Activated T-cell treated with anti-CD3 and anti-CD28 coated beads, Interleukin-2, amount 50 U/mL, for 24 hours (primary cell): ENCODE measurements at regions not wholly inside any gene's neighbourhood (a gene's known extent, or its start where the extent isn't known, plus 50 kb on each side); places are given as distances from the start of the nearest gene placed in this dataset.
"Not testable (repeated sequence)": the region's sequence is repeated elsewhere in the genome, so short reads cannot be mapped to it uniquely, and the experiment has no call there.

Experiments
- DNase-seq: peaks from one replicate; pipeline ENCODE4 v3.0.0-alpha.2; 2020
- H3K27ac Mint-ChIP-seq: 2 replicates; pipeline ENCODE4 v1.8.0; 2020; ENCODE audit warnings: mild to moderate bottlenecking, mixed read lengths
- H3K27me3 Mint-ChIP-seq: 2 replicates; pipeline ENCODE4 v1.8.0; 2020; ENCODE audit warnings: mixed read lengths
- H3K36me3 Mint-ChIP-seq: 2 replicates; pipeline ENCODE4 v1.8.0; 2020; ENCODE audit warnings: low read depth, mixed read lengths
- H3K4me1 Mint-ChIP-seq: 2 replicates; pipeline ENCODE4 v1.8.0; 2020; ENCODE audit warnings: low read depth, mixed read lengths
- H3K4me3 Mint-ChIP-seq: 2 replicates; pipeline ENCODE4 v1.8.0; 2020; ENCODE audit warnings: mild to moderate bottlenecking, moderate library complexity, mixed read lengths
- H3K9me3 Mint-ChIP-seq: 2 replicates; pipeline ENCODE4 v1.8.0; 2020; ENCODE audit warnings: mixed read lengths

DNA sequence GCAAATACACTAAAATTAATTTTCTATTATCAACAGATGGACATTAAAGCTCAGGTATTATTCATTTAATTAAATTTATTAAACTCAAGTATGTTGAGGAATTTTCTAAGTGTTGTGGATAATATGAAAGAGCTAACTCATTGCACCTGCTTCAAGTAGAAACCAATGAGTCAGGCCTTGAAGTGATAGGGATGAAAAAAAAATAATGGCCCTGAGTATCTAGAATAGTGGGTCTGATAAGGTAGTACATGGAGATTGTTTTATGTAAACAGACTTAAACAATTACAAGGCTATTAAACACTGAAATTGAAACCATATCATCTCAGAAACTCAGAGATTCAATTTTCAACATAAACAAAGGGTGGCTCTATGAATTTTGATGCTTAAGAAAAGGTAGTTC, 857.1 kb upstream of the GBE1 start:
- no peak overlapping the region for H3K27ac Mint-ChIP-seq
- H3K4me3 Mint-ChIP-seq = no peak overlapping the region
- DNase-seq = no peak
- H3K9me3 Mint-ChIP-seq = peaks cover 32% of the 10 kb centered on the region
- no peaks in the 10 kb centered on the region for H3K4me1 Mint-ChIP-seq
- H3K36me3 Mint-ChIP-seq = no peaks in the 10 kb centered on the region
- no peaks in the 10 kb centered on the region for H3K27me3 Mint-ChIP-seq

DNA sequence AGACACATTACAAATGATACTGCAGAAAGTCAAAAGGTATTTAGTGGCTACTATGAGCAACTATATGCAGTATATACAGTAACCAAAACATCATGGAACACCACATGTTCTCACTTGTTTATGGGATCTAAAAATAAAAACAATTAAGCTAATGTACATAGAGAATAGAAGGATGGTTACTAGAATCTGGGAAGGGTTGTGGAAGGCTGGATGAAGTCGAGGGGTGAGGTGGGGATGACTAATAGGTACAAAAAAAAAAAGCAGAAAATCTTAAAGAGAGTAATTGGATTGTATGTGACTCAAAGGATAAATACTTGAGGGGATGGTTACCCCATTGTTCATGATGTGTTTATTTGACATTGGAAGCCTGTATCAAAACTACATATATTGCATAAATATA, 848.8 kb upstream of the GBE1 start:
- Mint-ChIP-seq H3K27me3 (no peaks in the 10 kb centered on the region), H3K4me1 (no peaks in the 10 kb centered on the region), H3K36me3 (no peaks in the 10 kb centered on the region), H3K4me3 (no peak overlapping the region), H3K9me3 (peaks cover 19% of the 10 kb centered on the region), H3K27ac (no peak overlapping the region)
- DNase-seq = no peak

GRCh38 chr3:82607391-82607790, 845.9 kb upstream of the GBE1 start:
- Mint-ChIP-seq H3K4me1 (no peaks in the 10 kb centered on the region), H3K4me3 (no peak overlapping the region), H3K36me3 (no peaks in the 10 kb centered on the region), H3K27ac (no peak overlapping the region), H3K9me3 (peaks cover 18% of the 10 kb centered on the region), H3K27me3 (no peaks in the 10 kb centered on the region)
- DNase-seq = no peak

DNA sequence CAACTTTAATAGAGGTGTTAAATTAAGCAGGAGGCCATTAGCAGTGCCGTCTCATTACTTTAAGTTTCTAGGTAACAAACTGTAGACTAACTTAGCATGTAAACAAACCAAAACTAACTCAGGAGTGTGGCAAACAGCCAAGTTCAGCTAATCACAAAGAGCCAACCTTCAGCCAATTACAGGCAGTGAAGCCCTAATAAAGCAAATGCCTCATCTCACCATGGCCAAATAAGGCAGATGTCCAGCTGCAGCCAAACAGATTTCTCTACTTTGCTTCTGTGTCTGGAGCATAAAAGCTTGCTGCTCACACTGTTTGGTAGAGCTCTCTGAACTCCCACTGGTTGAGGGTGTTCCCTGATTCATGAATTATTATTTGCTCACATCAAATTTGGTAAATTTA, 835.4 kb upstream of the GBE1 start:
- Mint-ChIP-seq H3K4me1 (no peaks in the 10 kb centered on the region), H3K36me3 (no peaks in the 10 kb centered on the region), H3K4me3 (no peak overlapping the region), H3K27me3 (no peaks in the 10 kb centered on the region), H3K27ac (no peak overlapping the region), H3K9me3 (peaks cover 10% of the 10 kb centered on the region)
- DNase-seq = no peak

GRCh38 chr3:82595530-82595929, 834.1 kb upstream of the GBE1 start:
- no peak for DNase-seq
- Mint-ChIP-seq H3K36me3 (no peaks in the 10 kb centered on the region), H3K4me1 (no peaks in the 10 kb centered on the region), H3K27ac (no peak overlapping the region), H3K4me3 (no peak overlapping the region), H3K9me3 (peaks cover 8% of the 10 kb centered on the region), H3K27me3 (no peaks in the 10 kb centered on the region)

- no peaks in the 10 kb centered on the region for H3K4me1 Mint-ChIP-seq
- H3K27me3 Mint-ChIP-seq = no peaks in the 10 kb centered on the region
- no peak overlapping the region for H3K4me3 Mint-ChIP-seq
- H3K27ac Mint-ChIP-seq = no peak overlapping the region
- DNase-seq = no peak
- H3K9me3 Mint-ChIP-seq = peaks cover 6% of the 10 kb centered on the region
- H3K36me3 Mint-ChIP-seq = no peaks in the 10 kb centered on the region
Measured at GRCh38 chr3:82587174-82587573, 825.7 kb upstream of the GBE1 start.

GRCh38 chr3:82586414-82586813, 825.0 kb upstream of the GBE1 start:
- no peak overlapping the region for H3K4me3 Mint-ChIP-seq
- no peak for DNase-seq
- peaks cover 6% of the 10 kb centered on the region for H3K9me3 Mint-ChIP-seq
- H3K4me1 Mint-ChIP-seq = no peaks in the 10 kb centered on the region
- H3K27ac Mint-ChIP-seq = no peak overlapping the region
- H3K36me3 Mint-ChIP-seq = no peaks in the 10 kb centered on the region
- H3K27me3 Mint-ChIP-seq = no peaks in the 10 kb centered on the region

DNA sequence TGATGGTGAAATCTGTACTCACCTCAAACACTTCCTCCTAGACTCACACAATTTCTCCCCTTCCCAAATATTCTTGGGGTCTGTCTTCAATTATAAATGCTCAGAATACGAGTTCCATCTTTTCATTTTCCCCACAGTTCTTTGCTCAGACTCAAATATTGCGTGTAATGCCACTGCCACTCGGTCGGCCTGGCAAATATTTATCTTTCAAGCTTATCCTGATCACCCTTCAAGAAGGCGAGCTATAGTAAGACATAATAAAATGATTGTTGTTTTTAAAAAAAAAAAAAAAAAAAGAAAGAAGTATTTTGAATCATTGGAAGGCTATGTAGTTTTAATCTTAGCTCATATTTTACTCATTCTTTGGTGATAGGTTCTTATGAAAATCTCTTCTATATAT, 824.6 kb upstream of the GBE1 start:
- H3K4me3 Mint-ChIP-seq, H3K9me3 Mint-ChIP-seq, H3K36me3 Mint-ChIP-seq, DNase-seq, H3K4me1 Mint-ChIP-seq, H3K27ac Mint-ChIP-seq, H3K27me3 Mint-ChIP-seq: not testable (repeated sequence)

DNA sequence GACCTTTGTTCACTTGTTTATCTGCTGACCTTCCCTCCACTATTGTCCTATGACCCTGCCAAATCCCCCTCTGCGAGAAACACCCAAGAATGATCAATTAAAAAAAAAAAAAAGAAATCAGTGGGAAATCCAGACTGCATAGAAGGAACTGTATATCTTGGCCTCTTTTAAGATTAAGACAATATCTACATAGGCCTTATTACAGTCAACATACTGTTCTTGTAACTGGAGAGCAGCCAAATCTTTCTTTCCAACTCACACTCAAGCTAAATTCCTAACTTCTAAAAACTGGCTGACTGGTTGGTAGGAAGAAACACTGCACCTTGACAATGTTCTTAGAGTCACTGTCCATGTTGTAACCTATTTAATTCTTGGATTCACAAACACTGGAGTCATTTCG, 824.1 kb upstream of the GBE1 start:
- not testable (repeated sequence) for H3K4me3 Mint-ChIP-seq, H3K27ac Mint-ChIP-seq, H3K9me3 Mint-ChIP-seq, H3K27me3 Mint-ChIP-seq, DNase-seq, H3K36me3 Mint-ChIP-seq, H3K4me1 Mint-ChIP-seq

DNA sequence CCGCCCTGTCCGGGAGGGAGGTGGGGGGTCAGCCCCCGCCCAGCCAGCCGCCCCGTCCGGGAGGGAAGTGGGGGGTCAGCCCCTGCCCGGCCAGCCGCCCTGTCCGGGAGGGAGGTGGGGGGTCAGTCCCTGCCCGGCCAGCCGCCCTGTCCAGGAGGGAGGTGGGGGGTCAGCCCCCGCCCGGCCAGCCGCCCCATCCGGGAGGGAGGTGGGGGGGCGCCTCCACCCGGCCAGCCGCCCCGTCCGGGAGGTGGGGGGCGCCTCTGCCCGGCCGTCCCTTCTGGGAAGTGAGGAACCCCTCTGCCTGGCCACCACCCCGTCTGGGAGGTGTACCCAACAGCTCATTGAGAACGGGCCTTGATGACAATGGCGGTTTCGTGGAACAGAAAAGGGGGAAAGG, 823.4 kb upstream of the GBE1 start:
- not testable (repeated sequence) for H3K4me3 Mint-ChIP-seq, H3K9me3 Mint-ChIP-seq, H3K27me3 Mint-ChIP-seq, H3K27ac Mint-ChIP-seq, H3K36me3 Mint-ChIP-seq, H3K4me1 Mint-ChIP-seq, DNase-seq

- H3K36me3 Mint-ChIP-seq, H3K27me3 Mint-ChIP-seq, H3K4me3 Mint-ChIP-seq, H3K4me1 Mint-ChIP-seq, H3K27ac Mint-ChIP-seq, H3K9me3 Mint-ChIP-seq, DNase-seq: not testable (repeated sequence)
Measured at GRCh38 chr3:82584415-82584814, 823.0 kb upstream of the GBE1 start.

- Mint-ChIP-seq H3K36me3 (no peaks in the 10 kb centered on the region), H3K4me3 (no peak overlapping the region), H3K4me1 (no peaks in the 10 kb centered on the region), H3K27ac (no peak overlapping the region), H3K27me3 (no peaks in the 10 kb centered on the region), H3K9me3 (peaks cover 5% of the 10 kb centered on the region)
- DNase-seq = no peak
Measured at GRCh38 chr3:82581350-82581749, 819.9 kb upstream of the GBE1 start.

DNA sequence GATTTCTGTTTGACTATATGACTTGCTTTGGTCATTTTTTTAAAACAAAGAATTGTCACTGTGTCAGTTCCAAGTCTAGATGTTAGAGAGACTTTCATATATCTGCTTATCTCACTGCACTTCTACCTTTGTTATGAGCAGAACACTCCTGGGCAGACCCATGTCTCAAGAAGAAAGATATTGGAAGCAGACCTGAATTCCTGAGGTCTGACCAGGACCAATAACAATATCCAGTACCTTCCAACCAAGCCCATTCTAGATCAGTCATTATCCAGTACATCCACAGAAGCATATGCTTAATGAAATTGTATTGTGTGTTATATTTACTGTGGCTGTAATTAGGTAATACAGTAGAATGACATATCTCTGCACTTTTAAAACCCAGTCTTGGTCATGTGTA, 811.3 kb upstream of the GBE1 start:
- no peak overlapping the region for H3K27ac Mint-ChIP-seq
- no peak for DNase-seq
- no peaks in the 10 kb centered on the region for H3K36me3 Mint-ChIP-seq
- H3K27me3 Mint-ChIP-seq = no peaks in the 10 kb centered on the region
- H3K4me1 Mint-ChIP-seq = no peaks in the 10 kb centered on the region
- no peak overlapping the region for H3K4me3 Mint-ChIP-seq
- H3K9me3 Mint-ChIP-seq = peaks cover 12% of the 10 kb centered on the region

DNA sequence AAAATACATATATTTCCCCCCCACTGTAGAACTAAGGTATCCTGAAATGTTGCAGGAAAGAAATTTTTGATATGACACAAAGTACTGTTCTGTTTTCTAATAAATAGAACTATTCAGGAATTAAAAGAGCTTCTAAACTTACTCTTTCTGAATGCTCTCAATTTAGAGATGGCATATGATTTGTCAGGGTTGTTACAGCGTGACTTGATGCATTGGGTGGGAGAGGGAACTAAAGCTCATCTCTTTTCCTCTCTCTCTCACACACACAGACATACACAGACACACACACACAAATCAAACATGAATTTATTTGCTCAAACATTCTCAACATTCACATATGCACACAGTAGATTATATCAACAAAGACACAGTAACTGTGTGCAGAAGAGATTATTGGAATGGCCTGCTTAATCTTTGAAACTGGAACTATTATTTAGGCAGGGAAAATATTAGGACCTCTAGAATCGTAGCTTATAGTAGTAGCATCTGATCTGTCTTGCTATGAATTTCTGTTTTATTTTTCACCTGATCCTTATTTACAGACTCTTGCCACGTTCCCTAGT, 807.4 kb upstream of the GBE1 start:
- Mint-ChIP-seq H3K36me3 (no peaks in the 10 kb centered on the region), H3K4me1 (no peaks in the 10 kb centered on the region), H3K27me3 (no peaks in the 10 kb centered on the region), H3K9me3 (peaks cover 12% of the 10 kb centered on the region), H3K4me3 (no peak overlapping the region), H3K27ac (no peak overlapping the region)
- no peak for DNase-seq

- Mint-ChIP-seq H3K27me3 (no peaks in the 10 kb centered on the region), H3K9me3 (peaks cover 6% of the 10 kb centered on the region), H3K4me3 (no peak overlapping the region), H3K4me1 (no peaks in the 10 kb centered on the region), H3K36me3 (no peaks in the 10 kb centered on the region), H3K27ac (no peak overlapping the region)
- no peak for DNase-seq
Measured at GRCh38 chr3:82567029-82567600, 805.7 kb upstream of the GBE1 start.

DNA sequence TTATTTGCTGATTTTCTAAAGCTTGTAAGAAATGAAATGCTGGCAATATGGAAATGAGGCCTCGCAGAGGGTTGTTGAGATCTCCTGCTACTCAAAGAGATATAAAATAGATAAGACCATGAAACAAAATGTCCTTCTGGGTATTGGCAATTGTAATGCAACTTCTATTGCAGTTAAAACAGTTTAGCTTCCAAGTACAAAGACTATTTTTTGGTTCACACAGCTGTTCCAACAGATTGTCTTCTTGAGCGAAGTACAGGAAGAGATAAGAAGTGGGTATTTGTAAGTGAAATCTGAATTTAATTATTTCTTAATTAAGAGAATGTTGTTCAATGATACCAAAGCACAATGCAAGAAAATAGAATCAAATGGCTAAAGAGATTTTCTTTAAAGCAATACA, 801.5 kb upstream of the GBE1 start:
- no peak overlapping the region for H3K4me3 Mint-ChIP-seq
- no peaks in the 10 kb centered on the region for H3K36me3 Mint-ChIP-seq
- no peak for DNase-seq
- H3K9me3 Mint-ChIP-seq = peaks cover 6% of the 10 kb centered on the region
- H3K27me3 Mint-ChIP-seq = no peaks in the 10 kb centered on the region
- no peak overlapping the region for H3K27ac Mint-ChIP-seq
- H3K4me1 Mint-ChIP-seq = no peaks in the 10 kb centered on the region
